Type B pancreatic cell (in vitro differentiated cells): ENCODE measurements at regions not wholly inside any gene's neighbourhood (a gene's known extent, or its start where the extent isn't known, plus 50 kb on each side); places are given as distances from the start of the nearest gene placed in this dataset.

Source experiments
- DNase-seq: peaks from one replicate; pipeline ENCODE4 v3.0.0; 2021; ENCODE audit warnings: mixed read lengths; ENCODE audit not compliant: unreplicated experiment; ENCODE audit errors: extremely low spot score
- H3K27ac Mint-ChIP-seq: 2 replicates; pipeline ENCODE4 v1.8.0; 2021; ENCODE audit warnings: mild to moderate bottlenecking, mixed read lengths
- H3K27me3 Mint-ChIP-seq: 2 replicates; pipeline ENCODE4 v1.8.0; 2021; ENCODE audit warnings: mixed read lengths
- H3K36me3 Mint-ChIP-seq: 2 replicates; pipeline ENCODE4 v1.8.0; 2021; ENCODE audit warnings: mixed read lengths
- H3K4me1 Mint-ChIP-seq: one replicate; pipeline ENCODE4 v1.8.0; 2021; ENCODE audit warnings: mixed read lengths; ENCODE audit not compliant: unreplicated experiment
- H3K4me3 Mint-ChIP-seq: 2 replicates; pipeline ENCODE4 v1.8.0; 2021; ENCODE audit warnings: mild to moderate bottlenecking, mixed read lengths
- H3K9me3 Mint-ChIP-seq: 2 replicates; pipeline ENCODE4 v1.8.0; 2021; ENCODE audit warnings: mixed read lengths
- CTCF ChIP-seq: fragments of 200-600 bp; sonication (generic); conservative IDR thresholded peaks from 2 replicates; pipeline ENCODE4 v1.5.0; 2021; ENCODE audit warnings: antibody characterized with exemption, mild to moderate bottlenecking

GRCh38 chr17:70780031-70780430, 610.7 kb downstream of the KCNJ2 start:
- Mint-ChIP-seq H3K4me3 (no peak overlapping the region), H3K9me3 (peaks cover 4% of the 10 kb centered on the region), H3K27ac (no peak overlapping the region), H3K36me3 (no peaks in the 10 kb centered on the region), H3K4me1 (peaks cover 12% of the 10 kb centered on the region), H3K27me3 (no peaks in the 10 kb centered on the region)
- no peak for TF ChIP-seq CTCF
- no peak for DNase-seq

- no peak overlapping the region for H3K27ac Mint-ChIP-seq
- H3K9me3 Mint-ChIP-seq: peaks cover 13% of the 10 kb centered on the region
- no peaks in the 10 kb centered on the region for H3K4me1 Mint-ChIP-seq
- TF ChIP-seq CTCF: no peak
- H3K4me3 Mint-ChIP-seq: no peak overlapping the region
- no peaks in the 10 kb centered on the region for H3K36me3 Mint-ChIP-seq
- no peak for DNase-seq
- H3K27me3 Mint-ChIP-seq: no peaks in the 10 kb centered on the region
These were observed 616.7 kb downstream of the KCNJ2 start for GRCh38 chr17:70786081-70786480.

- TF ChIP-seq CTCF: no peak
- no peak for DNase-seq
- peaks cover 10% of the 10 kb centered on the region for H3K9me3 Mint-ChIP-seq
- H3K27ac Mint-ChIP-seq: no peak overlapping the region
- H3K36me3 Mint-ChIP-seq: no peaks in the 10 kb centered on the region
- H3K27me3 Mint-ChIP-seq: no peaks in the 10 kb centered on the region
- H3K4me1 Mint-ChIP-seq: no peaks in the 10 kb centered on the region
- no peak overlapping the region for H3K4me3 Mint-ChIP-seq
These were observed 618.5 kb downstream of the KCNJ2 start for GRCh38 chr17:70787721-70788300.

- Mint-ChIP-seq H3K9me3 (peaks cover 10% of the 10 kb centered on the region), H3K4me1 (no peaks in the 10 kb centered on the region), H3K27me3 (peaks cover 3% of the 10 kb centered on the region), H3K4me3 (no peak overlapping the region), H3K36me3 (no peaks in the 10 kb centered on the region), H3K27ac (no peak overlapping the region)
- TF ChIP-seq CTCF: no peak
- no peak for DNase-seq
These were observed 622.6 kb downstream of the KCNJ2 start for GRCh38 chr17:70791748-70792443.

GRCh38 chr17:70794738-70795137, 625.4 kb downstream of the KCNJ2 start:
- no peaks in the 10 kb centered on the region for H3K4me1 Mint-ChIP-seq
- peaks cover 3% of the 10 kb centered on the region for H3K27me3 Mint-ChIP-seq
- H3K4me3 Mint-ChIP-seq: no peak overlapping the region
- DNase-seq: no peak
- no peaks in the 10 kb centered on the region for H3K36me3 Mint-ChIP-seq
- H3K9me3 Mint-ChIP-seq: peaks cover 7% of the 10 kb centered on the region
- H3K27ac Mint-ChIP-seq: no peak overlapping the region
- no peak for TF ChIP-seq CTCF
